Ovary (tissue), 7 donors: ENCODE measurements at regions not wholly inside any gene's neighbourhood (a gene's known extent, or its start where the extent isn't known, plus 50 kb on each side); places are given as distances from the start of the nearest gene placed in this dataset.
"Not testable (repeated sequence)": the region's sequence is repeated elsewhere in the genome, so short reads cannot be mapped to it uniquely, and the experiment has no call there.

Experiments used
- DNase-seq, 5 donors: peaks; one replicate each; pipeline ENCODE4 v3.0.0-alpha.2; 2019 to 2020
- H3K27ac ChIP-seq, 2 donors: fragments of 200-600 bp; one replicate each; pipeline versions ENCODE4 v1.5.1 to v1.8.0; 2019 to 2022
- H3K27me3 ChIP-seq: fragments of 200-600 bp; one replicate; pipeline ENCODE4 v1.8.0; 2022
- H3K36me3 ChIP-seq: fragments of 200-600 bp; sonication (generic); one replicate; pipeline ENCODE4 v1.5.1; 2019
- H3K4me1 ChIP-seq: one replicate; pipeline ENCODE4 v1.8.1; 2013; ENCODE audit warnings: mild to moderate bottlenecking, moderate library complexity; ENCODE audit not compliant: insufficient read depth
- H3K4me3 ChIP-seq: fragments of 200-600 bp; sonication (generic); one replicate; pipeline ENCODE4 v1.5.1; 2017
- H3K9me3 ChIP-seq, 2 donors: fragments of 200-600 bp in 1 of 2; sonication (generic) in 1 of 2; one replicate each; pipeline versions ENCODE4 v1.5.1 to v1.8.1; 2013 to 2019; ENCODE audit warnings: mild to moderate bottlenecking in 1 of 2, moderate library complexity in 1 of 2
- EP300 ChIP-seq: sonication (generic); formaldehyde crosslinking; IDR thresholded peaks from one replicate; pipeline ENCODE4 v1.6.1; 2017; ENCODE audit warnings: antibody characterized with exemption
- POLR2A ChIP-seq: fragments of 450-650 bp; IDR thresholded peaks from one replicate; pipeline ENCODE4 v1.6.1; 2017; ENCODE audit warnings: antibody characterized with exemption, mild to moderate bottlenecking, moderate library complexity
- WGBS, 3 donors: extraction: QIAGEN DNeasy Blood & Tissue Kit in 1 of 3; methylation state at CpG; one replicate each; pipeline versions ENCODE4 v1.1.5 to v1.1.7; 2013 to 2017; 5-methylcytosine and 5-hydroxymethylcytosine counted together
- intact Hi-C, 4 donors: fragments of 100-400 bp; cut with DNase I; formaldehyde crosslinking; loops; one replicate each; pipeline versions ENCODE4 v1.11.0 to v1.15.1; 2022 to 2023
- TF ChIP-seq, protein P1 (sequence below), 3 donors: fragments of 450-650 bp in 2 of 3; fragments of 200-600 bp in 1 of 3; IDR thresholded peaks; one replicate each; pipeline versions ENCODE4 v1.5.1 to v1.8.0; 2016 to 2022; ENCODE audit warnings: antibody characterized with exemption in 3 of 3, mild to moderate bottlenecking in 1 of 3
- donor health status: DM: no; HTN: no; CAD: no; lungs with moderate emphysema.
- donor health status: DM: no; HTN: no; CAD: no.
- donor health status: Bipolar disorder and iron deficiency.
- donor health status: DM: no; HTN: no; CAD: no.
- donor health status: DM: yes; HTN: yes; CAD: no.

DNA sequence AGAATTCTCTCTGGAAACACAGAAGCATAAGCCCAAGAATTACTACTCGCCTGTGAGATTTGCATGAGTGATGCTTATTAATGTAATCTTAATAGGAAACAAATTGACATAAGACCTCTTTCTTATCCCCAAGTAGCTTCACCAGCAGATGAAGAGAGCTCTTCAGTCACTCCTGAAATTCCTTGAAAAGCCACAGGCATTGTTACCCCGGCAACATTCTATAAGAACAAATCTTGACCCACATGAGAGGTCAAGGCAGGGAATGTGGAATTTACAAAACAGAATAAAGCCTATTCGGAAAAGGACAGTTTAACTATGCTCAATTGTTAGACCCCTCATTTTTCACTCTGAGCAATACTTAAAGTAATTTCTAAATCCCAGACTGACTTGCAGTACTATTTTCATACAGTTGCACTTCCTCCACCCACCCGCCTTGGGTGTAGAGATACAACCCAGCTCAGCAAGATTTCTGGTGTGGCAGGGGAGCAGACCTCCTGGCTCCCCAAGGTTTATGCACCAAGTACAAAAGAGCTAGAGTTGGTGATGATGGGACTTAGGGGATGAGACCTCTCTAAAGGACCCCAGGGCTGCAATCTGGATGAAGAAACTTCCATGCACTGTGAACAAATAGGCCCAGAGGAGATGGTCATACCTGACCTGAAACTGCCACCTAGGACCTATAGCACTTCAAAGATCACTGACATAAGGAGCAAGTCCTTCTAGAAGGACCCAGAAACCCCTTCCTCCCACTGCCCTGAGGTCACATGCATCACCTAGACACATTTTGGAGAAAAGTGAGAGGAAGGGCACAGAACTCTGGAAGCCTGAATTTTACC is 242.1 kb downstream of the ZNF608 start:
- intact Hi-C loops: no loop called here
- Histone ChIP-seq H3K4me3 (no peak overlapping the region), H3K27me3 (no peaks in the 10 kb centered on the region), H3K9me3 (no peaks in the 10 kb centered on the region), H3K27ac (no peak overlapping the region), H3K36me3 (no peaks in the 10 kb centered on the region), H3K4me1 (no peaks in the 10 kb centered on the region)
- WGBS, 3 donors: 22 to 53% (median 38%) methylated on average over 4 of the region's 4 CpGs
- TF ChIP-seq, protein P1, sequence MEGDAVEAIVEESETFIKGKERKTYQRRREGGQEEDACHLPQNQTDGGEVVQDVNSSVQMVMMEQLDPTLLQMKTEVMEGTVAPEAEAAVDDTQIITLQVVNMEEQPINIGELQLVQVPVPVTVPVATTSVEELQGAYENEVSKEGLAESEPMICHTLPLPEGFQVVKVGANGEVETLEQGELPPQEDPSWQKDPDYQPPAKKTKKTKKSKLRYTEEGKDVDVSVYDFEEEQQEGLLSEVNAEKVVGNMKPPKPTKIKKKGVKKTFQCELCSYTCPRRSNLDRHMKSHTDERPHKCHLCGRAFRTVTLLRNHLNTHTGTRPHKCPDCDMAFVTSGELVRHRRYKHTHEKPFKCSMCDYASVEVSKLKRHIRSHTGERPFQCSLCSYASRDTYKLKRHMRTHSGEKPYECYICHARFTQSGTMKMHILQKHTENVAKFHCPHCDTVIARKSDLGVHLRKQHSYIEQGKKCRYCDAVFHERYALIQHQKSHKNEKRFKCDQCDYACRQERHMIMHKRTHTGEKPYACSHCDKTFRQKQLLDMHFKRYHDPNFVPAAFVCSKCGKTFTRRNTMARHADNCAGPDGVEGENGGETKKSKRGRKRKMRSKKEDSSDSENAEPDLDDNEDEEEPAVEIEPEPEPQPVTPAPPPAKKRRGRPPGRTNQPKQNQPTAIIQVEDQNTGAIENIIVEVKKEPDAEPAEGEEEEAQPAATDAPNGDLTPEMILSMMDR (IDR thresholded peaks at IDR 0.05): no peak
- TF ChIP-seq EP300 (no peak), POLR2A (no peak)
- DNase-seq: no peak

DNA sequence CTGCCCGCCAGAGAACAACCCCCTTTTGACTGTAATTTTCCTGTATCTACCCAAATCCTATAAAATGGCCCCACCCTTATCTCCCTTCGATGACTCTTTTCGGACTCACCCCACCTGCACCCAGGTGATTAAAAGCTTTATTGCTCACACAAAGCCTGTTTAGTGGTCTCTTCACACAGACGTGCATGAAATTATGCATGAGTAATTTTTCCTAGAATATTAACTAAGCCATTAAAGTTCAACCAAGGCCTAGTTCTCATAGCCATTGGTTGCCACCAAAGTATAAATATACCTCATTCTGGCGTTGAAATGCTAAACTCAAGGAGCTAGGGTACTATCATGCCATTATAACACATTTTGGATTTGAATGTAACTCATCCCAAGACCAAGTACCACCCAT is 243.9 kb downstream of the ZNF608 start:
- Histone ChIP-seq H3K4me3 (no peak overlapping the region), H3K27me3 (no peaks in the 10 kb centered on the region), H3K9me3 (no peaks in the 10 kb centered on the region), H3K36me3 (no peaks in the 10 kb centered on the region), H3K27ac (no peak overlapping the region), H3K4me1 (no peaks in the 10 kb centered on the region)
- TF ChIP-seq EP300 (no peak), POLR2A (no peak)
- TF ChIP-seq, protein P1 (IDR thresholded peaks at IDR 0.05): no peak
- no peak for DNase-seq
- WGBS, 3 donors: 91 to 98% (median 98%) methylated on average over 5 of the region's 5 CpGs
- intact Hi-C loops: no loop called here

DNA sequence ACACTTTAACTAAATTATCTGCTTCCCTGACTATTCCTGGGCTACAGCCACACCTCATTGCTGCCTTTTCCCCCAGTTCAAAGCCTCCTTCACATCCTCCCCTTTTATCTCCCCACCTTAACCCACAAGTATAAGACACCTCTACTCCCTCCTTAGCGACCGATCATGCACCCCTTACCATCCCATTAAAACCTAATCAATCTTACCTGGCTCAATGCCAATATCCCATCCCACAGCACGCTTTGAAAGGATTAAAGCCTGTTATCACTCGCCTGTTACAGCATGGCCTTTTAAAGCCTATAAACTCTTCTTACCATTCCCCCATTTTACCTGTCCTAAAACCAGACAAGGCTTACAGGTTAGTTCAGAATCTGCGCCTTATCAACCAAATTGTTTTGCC is 246.6 kb downstream of the ZNF608 start:
- H3K27ac ChIP-seq, intact Hi-C loops, H3K4me1 ChIP-seq, DNase-seq, H3K36me3 ChIP-seq, H3K27me3 ChIP-seq, H3K4me3 ChIP-seq, H3K9me3 ChIP-seq: not testable (repeated sequence)
- WGBS, 3 donors: 55 to 86% (median 60%) methylated on average over 4 to 5 of the region's 5 CpGs

DNA sequence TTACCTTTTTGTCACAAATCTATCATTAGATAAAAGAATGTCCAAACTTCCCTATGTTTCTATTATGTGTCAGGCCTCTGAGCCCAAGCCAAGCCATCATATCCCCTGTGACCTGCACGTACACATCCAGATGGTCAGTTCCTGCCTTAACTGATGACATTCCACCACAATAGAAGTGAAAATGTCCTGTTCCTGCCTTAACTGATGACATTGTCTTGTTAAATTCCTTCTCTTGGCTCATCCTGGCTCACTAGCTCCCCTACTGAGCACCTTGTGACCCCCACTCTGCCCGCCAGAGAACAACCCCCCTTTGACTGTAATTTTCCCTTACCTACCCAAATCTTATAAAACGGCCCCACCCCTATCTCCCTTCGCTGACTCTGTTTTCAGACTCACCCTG is 249.5 kb downstream of the ZNF608 start:
- H3K27ac ChIP-seq, H3K27me3 ChIP-seq, H3K4me1 ChIP-seq, H3K4me3 ChIP-seq, DNase-seq, H3K36me3 ChIP-seq, H3K9me3 ChIP-seq, intact Hi-C loops: not testable (repeated sequence)
- WGBS, 3 donors: 88 to 89% (median 89%) methylated on average over 4 of the region's 4 CpGs

- WGBS, 3 donors: 79 to 82% (median 81%) methylated on average over 2 of the region's 2 CpGs
- H3K27me3 ChIP-seq: no peaks in the 10 kb centered on the region
- no peak for DNase-seq
- H3K9me3 ChIP-seq: no peaks in the 10 kb centered on the region
- no peaks in the 10 kb centered on the region for H3K36me3 ChIP-seq
- intact Hi-C loops: no loop called here
- no peak overlapping the region for H3K27ac ChIP-seq
- H3K4me1 ChIP-seq: no peaks in the 10 kb centered on the region
- no peak overlapping the region for H3K4me3 ChIP-seq
- TF ChIP-seq EP300 (no peak), POLR2A (no peak)
- TF ChIP-seq, protein P1 (IDR thresholded peaks at IDR 0.05): no peak
Observed at GRCh38 chr5:124494540-124495116, 251.8 kb downstream of the ZNF608 start.
